OCI-M2 (cell line): ENCODE measurements at regions not wholly inside any gene's neighbourhood (a gene's known extent, or its start where the extent isn't known, plus 50 kb on each side); places are given as distances from the start of the nearest gene placed in this dataset.

Experiments used
- DNase-seq: peaks from one replicate; lab custom pipeline; 2025; ENCODE audit not compliant: unreplicated experiment; lab: John Stamatoyannopoulos, UW

DNA sequence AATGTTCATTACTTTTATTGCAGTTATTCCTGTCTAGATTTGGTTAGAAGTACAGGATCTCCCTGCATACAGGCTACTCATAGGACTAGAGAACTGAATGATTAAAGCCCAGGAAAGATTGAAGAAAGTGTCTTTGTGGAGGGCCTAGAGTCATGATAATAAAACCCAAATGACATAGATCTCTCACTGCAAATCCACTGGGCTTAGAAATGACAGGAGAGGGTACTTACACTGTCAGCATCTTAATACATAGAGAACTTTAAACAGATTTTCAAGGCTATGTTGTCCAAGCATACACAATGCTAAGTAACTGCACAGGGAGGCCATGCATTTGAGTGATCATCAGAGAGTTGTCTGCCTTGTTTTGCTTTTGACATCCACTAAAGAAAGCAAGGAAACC is 383.8 kb upstream of the MAP3K7 start:
- no peak for DNase-seq

GRCh38 chr6:90967471-90967870 is 380.6 kb upstream of the MAP3K7 start:
- no peak for DNase-seq

GRCh38 chr6:90960324-90960723 is 373.5 kb upstream of the MAP3K7 start:
- no peak for DNase-seq

DNA sequence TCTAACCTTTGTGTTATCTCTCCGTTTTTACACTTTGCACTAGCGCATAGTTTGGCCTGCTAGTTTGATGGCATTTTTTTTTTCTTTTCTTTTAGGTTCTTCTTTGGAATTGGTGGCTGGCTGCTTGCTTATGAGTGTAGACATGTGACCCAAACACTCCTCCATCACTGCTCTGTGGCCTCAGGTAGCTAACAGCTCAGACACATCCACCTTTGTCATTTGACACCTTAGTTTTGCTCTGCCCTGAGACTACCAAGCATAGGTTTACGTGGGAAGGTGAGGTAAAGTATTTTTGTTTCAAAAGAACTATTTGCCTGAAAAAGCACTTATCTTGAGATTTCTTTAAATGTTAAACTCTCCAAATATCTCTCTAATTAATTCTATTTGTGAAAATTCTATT is 368.4 kb upstream of the MAP3K7 start:
- no peak for DNase-seq

- no peak for DNase-seq
These were observed 366.7 kb upstream of the MAP3K7 start for GRCh38 chr6:90953405-90954161.

GRCh38 chr6:90952176-90952575 is 365.3 kb upstream of the MAP3K7 start:
- DNase-seq, result no peak

GRCh38 chr6:90948540-90948939 is 361.7 kb upstream of the MAP3K7 start:
- DNase-seq, result no peak

DNA sequence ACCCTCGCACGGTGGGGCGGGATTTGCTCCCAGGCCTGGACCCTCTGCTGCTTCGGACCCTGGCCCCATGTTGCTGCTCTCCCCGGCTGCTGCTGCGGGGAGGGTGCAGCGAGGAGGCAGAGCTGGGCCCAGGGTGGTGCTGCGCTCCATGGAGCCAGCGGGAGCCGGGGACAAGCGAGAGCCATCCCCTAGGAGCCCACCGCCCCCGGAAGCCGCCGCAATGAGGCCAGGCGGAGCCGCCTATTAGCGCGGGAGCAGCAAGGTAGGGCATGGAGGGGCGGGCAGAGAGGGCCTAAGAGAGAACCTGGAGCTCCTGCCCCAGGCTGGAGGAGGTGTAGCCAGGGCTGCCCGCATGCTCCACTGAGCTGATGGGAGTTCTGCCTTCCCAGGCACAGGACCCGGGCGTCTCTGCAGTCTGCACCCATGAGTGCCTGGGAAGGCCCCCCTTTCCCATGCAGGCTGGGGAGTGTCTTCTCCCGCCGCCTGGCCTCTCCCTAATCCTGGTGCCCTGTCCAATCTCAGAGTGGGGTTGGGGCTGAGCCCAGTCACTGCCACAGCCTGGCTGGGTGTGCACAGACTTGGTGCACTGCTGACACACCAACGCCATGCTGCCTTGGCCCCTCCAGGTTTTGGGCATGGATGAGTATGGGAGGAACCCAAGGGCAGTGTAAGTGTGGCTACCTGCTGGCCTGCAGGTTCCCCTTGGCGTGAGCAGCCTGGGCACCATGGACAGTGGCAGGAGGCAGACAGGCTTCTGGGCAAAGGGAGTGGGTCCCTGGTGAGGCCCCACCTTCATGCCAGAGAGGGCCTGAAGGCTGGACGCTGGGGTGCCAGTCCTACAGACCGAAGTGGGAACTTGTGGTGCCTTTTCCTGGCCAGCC is 360.6 kb upstream of the MAP3K7 start:
- no peak for DNase-seq

DNA sequence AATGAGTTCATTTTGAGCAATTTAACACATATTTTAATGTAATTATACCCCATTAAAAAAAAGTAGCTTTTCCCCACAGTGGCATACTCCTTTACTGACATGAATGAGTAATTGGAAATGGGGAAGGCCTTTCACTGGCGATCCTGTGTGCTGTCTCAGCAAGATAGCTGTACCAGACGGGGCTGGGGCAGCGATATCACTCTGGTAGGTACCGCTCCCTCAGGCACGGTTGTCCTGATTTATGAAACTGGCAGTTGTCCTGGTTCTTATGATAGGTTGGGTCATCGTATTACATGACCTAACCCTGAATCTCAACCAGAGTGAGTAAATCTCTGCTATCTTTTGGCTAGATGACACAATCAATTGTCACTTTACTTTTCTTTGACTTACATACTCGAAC is 355.0 kb upstream of the MAP3K7 start:
- DNase-seq, result no peak

GRCh38 chr6:90940812-90941481 is 354.1 kb upstream of the MAP3K7 start:
- no peak for DNase-seq

GRCh38 chr6:90939906-90940305 is 353.0 kb upstream of the MAP3K7 start:
- no peak for DNase-seq

DNA sequence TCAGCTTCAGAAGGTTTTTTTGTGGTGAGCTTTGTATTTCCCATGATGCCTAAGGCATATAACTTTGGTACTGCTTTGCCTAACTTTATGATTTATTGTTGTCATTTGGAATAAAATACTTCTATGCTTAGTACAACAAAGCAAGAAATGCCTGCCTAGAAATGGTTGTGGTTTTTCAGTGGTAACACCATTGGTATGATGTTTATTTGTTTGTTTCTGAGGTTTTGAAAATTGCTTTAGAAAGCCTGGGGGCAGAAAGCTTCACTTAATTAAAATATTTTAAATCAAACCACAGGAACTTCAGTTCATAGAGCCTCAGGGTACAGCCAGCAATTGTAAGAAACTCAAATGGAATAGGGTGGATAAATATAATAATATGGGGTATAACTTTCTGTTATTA is 351.2 kb upstream of the MAP3K7 start:
- DNase-seq, result no peak

GRCh38 chr6:90936286-90936685 is 349.4 kb upstream of the MAP3K7 start:
- DNase-seq, result no peak

DNA sequence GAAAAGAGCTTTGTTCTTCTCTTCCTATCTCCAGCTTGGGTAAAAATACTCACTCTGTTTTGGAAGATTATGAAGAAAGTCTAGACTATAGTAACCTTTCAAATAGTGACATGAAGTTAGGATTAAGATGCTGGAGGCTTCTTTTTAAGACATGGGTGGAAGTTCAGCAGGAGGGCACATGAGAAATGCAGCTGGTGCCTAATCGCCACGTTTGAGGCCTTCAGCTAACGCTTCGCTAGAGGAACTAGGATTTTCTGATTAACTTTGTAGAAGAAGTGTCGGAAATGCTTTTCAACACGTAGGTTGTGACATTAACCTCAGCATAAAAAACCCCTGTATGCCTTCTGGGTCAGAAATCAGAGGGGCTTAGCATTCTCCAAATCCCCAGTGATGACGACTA is 348.1 kb upstream of the MAP3K7 start:
- no peak for DNase-seq

- DNase-seq, result no peak
These were observed 347.2 kb upstream of the MAP3K7 start for GRCh38 chr6:90934081-90934480.

- no peak for DNase-seq
These were observed 345.5 kb upstream of the MAP3K7 start for GRCh38 chr6:90932351-90932750.

DNA sequence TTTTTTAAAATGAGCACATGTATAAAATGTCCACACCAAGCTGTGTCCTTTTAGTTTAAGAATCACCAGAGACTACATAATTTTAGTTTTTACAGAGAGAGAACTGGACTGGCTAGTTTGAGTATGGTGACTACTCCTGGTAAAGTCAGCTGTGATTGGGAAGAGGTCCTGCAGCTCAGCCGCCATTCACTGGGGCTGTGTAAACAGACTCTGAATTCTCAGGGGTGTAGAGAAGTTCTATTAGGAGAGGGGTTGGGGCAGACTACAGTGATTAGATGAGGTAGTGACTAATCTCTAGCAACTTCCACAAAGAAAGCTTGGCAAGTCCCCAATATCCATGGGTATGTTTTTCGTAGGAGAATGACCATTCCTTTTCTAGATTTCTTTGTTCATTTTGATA is 341.2 kb upstream of the MAP3K7 start:
- DNase-seq, result no peak

DNA sequence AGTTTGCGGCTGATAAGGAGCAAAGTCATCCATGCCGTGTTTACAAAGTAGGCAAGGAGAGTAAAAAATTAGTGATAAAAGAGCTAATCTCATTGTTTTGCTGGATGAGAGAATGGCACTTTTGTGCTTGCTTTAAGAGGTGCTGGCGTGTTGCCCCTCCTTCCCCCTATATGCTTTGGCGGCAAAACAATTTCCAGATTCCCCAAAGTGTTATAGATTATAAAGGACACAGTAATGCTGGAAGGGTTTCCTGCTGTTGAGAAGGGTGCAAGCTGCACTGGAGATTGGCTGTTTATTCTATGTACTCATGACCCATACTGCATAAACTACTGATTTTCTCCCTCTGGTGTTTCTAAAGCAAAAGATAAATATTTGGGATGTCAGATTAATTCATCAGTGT is 338.9 kb upstream of the MAP3K7 start:
- DNase-seq, result no peak

DNA sequence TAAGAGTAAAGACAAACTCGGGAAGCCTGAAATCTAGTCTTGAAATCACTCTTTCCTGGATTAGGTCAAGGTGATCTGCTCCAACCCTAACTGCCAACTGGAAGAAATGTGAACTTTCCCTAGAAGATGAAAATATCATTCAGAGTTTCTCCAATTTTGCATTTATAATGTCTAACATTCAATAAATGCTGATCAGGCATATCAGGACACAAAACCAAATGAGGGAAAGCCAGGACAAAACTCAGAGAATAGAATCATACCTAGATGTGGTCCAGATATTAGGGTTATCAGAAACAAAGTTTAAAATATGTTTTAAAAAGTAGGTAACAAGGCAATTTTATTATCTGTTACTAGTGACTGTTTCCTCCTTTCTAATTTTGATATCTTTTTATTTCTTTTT is 335.5 kb upstream of the MAP3K7 start:
- DNase-seq, result no peak

- DNase-seq, result no peak
These were observed 331.5 kb upstream of the MAP3K7 start for GRCh38 chr6:90918361-90918760.

DNA sequence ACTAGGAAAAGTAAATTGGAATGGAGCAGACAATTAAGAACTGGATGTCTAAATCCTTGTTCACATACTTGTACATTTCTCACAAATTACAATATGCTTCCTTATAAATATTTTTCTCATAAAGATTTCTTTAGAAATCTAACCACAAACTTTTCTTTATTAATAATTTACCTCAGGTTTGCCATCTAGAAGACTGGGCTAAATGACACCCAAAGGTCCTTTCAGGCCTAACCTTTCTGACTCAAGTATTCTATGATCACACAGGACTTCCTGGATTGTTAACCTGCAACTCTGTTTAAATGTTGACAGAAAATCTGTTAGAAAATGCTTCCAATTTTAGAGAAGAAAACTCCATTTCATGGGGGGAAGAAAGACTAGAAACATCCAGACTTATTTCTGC is 330.5 kb upstream of the MAP3K7 start:
- no peak for DNase-seq

DNA sequence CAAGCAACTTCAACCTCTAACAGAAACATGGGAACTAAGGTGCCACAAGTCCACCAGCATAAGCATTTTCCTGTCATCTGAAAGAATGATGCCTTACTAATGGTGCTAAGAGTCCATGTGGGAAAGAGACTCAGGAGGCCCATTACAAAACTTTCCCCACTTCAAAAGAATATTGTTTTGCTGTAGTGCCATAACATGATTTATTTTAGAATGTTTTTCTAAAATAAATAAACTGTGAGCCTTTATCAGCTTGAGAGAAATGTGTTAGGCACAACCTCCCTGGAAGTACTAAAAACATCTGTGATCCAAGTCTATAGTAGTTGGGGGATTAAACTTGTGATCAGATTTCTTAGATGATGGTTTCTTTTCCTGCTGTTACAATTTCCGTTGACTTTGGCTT is 330.1 kb upstream of the MAP3K7 start:
- DNase-seq, result no peak
